HG03432 (cell line): ENCODE measurements at regions not wholly inside any gene's neighbourhood (a gene's known extent, or its start where the extent isn't known, plus 50 kb on each side); places are given as distances from the start of the nearest gene placed in this dataset.

Experiments used
- ATAC-seq: cut with Tn5 transposase; IDR thresholded peaks from one replicate; pipeline ENCODE4 v1.9.1; 2021; ENCODE audit warnings: mild to moderate bottlenecking, moderate library complexity; ENCODE audit not compliant: unreplicated experiment

DNA sequence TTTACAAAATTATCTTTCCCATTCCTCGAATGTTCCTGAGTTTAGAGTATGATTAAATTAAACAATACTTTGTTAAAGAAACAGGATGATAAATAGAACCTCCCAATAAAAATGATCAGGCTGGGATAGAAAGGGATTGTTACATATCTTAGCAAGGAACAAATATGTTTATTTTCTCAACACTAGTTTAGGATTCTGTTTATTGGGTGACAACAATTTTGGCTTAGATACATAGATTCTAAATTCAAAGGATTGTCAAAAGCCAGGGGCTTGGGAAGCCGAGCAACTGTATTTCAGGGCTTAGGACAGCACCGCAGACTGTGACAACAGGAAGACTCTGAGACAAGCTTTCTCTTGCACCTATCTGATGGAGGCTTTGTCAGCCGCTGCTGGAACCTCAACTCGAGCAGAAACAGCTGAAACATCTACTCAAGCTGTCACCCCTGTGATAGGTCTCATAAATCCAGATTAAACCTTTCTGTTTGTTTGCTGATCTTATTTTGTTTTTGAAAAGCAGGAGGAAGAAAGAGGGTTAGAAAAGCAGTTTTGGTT is 562.8 kb upstream of the ZFHX3 start:
- no peak for ATAC-seq

DNA sequence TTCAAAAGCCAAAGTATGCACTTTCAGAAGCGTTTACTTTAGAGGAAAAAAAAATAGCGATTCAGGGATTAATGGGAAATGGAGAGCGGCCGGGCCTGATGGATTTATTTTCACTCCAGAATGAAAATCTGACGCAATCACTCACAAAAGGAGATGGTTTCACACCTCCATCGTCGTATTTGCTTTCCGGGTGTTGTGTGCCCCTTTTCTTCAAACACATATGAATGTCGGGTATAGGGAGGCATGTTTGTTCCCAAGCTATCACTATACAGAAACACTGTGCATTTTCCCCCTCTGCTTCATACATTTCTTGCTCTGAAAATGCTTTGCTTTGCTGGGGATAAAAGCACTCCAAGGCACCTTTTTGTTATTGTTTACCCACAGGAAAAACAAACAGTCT is 562.2 kb upstream of the ZFHX3 start:
- ATAC-seq: no peak

DNA sequence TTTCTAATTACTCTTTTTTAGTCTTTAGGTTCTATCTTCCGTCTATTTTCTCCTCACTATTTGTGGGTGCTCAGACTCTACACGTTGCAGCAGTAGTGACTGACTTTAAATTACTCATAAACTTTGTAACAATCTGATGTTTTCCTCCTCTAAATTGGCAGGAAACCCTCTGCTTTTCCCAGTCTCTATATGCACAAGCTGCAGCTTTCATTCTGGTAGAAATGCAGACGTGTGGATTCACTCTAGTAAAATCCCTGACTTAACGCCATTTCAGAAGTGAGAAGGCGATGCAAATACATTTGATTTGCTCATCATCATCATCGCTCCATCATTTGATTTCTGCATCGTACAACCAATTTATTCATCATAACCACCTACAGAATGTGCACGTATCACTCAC is 561.0 kb upstream of the ZFHX3 start:
- no peak for ATAC-seq

DNA sequence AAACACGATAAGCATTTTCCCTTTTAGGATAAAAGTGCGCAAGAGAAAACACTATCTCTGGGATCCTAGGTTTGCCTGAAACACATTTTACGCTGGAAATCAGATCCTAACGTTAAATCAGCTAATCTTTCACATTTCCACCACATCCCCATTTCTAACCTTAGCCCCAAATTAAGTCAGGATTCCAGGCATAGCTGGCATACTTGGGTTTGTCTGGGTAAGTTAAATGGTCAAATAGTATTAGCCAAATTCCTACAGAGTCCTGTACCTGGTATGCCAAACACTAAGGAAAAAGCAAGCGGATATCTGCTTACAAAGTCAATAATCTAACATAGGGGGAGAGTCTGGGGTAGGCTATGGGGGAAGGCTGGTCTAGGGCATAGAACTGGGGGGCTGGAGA is 557.4 kb upstream of the ZFHX3 start:
- ATAC-seq: no peak

DNA sequence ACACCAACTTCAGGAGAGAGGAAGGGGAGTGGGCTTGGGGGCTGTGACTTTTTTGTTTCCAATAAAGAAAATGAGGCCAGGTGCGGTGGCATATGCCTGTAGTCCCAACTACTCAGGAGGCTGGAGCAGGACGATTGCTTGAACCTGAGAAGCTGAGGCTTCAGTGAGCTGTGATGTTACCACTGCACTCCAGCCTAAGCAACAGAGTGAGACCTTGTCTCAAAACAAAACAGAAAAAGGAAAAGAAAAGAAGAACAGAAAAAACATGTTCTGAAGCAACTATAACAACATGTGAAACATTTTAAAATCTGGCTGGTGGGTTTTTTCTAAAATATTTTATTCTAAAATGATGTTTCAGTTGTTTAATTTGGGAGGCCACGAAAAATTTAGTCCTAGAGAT is 554.0 kb upstream of the ZFHX3 start:
- ATAC-seq: peak; percentile 77

DNA sequence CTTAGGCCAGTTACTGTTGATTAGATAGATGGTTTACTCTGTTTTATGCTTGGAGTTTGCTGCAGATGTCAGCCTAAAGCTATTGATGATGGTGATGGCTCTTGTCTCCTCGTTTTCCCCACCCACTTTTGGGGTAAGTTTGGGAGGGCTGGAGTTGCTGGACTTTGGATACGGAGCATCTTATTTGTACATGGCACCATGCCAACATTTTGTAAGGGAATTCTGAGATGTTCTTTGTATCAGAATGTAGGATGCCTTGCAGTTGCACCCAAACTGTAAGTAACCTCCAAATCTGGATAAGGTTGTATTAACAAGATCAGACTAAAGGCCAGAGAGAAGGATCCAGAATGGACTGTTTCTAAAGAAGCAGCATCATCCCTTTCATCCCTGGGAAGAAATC is 551.9 kb upstream of the ZFHX3 start:
- no peak for ATAC-seq

DNA sequence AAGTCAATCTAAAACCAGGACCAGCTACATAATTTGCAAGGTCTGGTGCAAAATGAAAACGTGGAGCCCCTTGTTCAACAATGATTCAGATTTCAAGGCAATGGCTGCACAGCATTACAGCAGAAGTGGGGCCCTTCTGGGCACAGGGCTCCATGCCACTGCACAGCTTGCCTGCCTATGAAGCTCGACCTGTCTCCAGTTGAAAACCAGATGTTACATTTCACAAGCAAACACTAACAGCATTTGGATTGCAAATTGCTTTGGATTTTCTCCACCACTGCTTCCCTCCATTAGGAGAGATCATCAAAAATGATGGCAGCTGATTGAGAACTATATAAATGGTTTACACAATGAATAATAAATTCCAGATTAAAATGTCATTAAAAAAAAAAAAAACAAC is 551.4 kb upstream of the ZFHX3 start:
- ATAC-seq: no peak

DNA sequence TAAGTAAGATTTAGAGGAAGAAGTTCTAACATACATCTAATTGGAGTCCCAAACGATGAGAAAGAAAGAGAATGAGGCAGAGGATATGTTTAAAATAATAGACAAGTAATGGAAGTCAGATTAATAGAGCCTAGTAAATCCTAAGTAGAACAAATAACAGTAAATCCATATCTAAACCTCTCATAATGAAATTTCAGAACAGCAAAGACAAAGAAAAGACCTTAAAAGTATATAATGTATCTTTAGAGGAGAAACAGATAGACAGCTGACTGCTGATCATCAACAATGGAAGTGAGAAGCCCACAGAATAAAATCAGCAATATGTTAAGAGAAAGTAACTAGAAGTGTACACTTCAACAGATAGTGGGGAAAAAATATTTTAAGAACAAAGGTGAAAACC is 536.2 kb upstream of the ZFHX3 start:
- ATAC-seq: no peak

DNA sequence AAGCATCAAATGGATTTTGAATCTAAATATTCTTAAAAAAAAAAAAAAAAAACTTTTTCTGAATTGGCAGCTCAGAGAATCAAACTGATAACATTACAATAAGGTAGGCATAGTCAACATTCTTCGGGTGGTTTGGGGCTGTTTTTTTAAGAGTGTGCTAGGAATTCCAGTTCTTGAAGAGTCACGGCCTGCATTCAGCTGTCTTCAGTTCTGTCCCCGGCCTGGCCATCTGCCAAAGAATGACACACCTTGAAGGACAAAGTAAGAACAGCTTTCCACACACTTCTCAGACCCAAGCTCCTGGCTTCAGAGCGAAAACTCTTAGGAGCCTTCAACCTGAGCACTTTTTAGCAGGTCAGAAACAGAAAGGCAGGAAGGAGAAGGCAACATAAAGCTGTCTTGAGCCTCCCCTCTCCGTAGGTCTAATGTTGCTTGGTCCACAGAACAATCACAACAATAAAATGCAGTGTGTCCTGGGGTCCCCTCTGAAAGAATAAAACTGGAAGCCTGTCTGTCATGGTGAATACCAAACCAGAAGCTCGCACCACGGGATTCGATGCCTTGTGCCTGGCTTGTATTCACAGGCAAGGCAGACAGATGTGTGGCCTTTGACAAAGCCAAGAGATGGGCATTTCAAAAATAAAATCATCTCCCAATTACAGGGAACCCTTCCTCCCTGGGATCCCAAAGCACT is 524.4 kb upstream of the ZFHX3 start:
- ATAC-seq: no peak

DNA sequence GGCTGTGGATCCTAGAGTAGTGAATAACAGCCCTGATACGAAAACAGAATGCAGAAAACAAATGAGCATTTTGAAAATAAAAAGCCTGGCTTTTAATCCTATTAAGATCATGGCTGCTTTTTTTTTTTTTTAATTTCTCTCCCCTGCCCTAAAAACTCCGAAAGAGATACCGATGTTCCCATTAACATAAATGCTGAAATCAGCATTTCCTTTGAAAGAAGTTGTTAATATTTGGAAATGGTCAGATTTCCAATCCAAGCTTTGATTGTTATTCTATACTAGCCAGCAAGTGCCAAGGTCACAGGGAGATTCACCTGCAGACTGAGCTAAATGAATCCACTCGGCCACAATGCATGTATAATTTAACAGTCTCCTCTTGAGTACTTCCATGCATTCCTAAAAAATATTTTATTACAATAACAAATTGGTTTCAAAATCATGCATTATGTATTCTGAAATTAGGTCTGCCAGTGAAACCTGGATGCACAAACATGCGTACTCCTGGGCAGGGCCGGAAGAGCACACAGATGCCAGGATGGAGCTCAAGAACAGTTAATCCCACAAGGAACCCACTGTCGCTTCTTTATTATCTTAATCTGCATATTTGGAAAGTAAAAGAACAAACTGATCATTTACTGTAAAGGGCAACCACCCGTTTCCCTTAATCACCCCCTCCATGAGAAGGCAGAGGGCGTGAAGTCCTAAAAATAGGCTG is 521.5 kb upstream of the ZFHX3 start:
- no peak for ATAC-seq

DNA sequence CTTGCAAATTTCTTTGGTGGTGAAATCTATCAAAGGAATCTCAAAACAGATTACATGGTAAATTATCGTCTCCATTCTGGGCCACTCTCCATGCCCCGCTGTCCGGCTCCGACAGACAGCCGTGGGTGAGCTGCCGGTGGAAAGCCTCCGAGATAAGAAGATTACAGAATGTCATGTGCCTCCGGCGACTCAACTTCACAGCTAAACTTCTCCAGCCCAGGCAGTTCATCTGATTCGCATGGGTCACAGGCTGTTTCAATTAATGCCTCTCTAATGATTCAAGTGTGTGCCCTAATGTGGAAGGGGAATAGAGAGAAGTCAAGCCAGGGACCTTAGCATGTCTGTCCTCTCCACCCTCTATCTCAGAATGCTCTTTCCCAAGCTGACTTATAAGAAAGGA is 520.8 kb upstream of the ZFHX3 start:
- no peak for ATAC-seq

DNA sequence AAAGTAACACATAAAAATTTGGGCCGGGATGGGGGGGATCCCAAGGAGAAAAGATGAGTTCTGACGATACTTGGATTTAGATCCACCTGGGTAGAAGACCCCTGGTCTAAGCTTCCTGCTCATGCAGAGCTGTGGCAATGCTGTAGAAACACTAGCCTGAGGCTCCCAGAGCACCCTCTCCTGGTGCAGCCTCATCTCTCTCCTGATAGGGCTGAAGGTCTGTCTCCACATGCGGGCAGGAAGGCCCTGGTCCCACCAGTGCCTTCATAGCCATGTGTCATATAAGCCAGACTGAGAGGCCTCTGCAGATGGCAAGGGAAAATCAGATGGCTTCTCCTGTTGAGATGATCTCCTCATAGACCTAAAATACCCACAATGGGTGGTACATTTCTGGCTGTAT is 518.0 kb upstream of the ZFHX3 start:
- no peak for ATAC-seq

DNA sequence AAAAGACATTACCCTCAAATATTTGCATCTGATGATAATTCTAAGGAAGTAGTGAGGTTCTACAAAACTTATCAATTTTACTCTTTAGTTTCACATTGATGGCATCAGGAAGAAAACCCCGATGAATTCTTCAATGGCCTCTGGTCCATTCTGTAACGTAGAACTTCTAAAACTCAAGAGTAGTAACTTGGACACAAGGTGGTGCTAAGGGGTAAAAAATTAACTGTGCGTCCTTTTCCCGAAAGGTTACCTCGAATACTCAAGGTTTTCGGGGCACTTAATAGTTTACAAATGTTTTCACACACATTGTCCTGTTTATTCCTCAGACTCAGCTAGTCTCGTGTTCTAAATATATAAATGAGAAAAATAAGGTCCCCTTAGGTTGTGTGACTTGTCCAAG is 517.3 kb upstream of the ZFHX3 start:
- no peak for ATAC-seq

DNA sequence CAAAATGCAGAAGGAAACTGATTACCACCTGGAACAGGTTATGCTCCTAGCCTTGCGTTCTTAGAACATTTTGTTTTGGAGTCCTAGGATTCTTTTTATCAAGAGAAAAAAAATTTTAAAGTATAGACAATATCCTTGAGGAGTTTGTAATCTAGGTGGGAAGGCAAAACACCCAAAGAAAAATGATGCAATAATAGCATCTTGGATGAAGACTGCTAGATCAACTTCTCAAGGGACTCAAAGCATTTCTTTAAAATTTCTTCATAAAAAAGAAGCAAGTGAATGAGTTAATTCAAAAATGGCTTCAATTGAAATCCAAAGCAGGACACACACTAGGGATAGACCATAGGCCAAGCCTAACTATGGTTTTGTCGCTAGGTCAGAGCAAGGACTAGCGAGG is 515.8 kb upstream of the ZFHX3 start:
- no peak for ATAC-seq

DNA sequence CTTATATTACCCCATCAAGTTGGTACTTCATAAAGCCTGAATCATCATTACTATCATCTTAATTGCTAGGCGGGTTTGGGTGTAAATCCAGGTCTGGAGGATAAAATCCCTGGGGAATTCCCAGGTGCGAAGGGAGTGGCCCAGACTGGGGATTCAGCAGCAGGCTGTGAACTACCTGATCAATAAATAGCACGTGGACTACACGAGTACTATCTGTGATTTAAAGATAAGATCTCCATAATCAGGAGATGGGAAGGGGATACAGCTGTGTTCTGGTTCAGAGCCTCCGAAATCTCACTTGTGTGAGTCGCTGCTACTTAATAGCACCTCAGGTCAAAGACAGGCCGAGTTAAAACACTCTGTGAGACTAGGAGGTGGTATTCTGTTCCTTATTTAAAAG is 512.6 kb upstream of the ZFHX3 start:
- ATAC-seq: no peak

DNA sequence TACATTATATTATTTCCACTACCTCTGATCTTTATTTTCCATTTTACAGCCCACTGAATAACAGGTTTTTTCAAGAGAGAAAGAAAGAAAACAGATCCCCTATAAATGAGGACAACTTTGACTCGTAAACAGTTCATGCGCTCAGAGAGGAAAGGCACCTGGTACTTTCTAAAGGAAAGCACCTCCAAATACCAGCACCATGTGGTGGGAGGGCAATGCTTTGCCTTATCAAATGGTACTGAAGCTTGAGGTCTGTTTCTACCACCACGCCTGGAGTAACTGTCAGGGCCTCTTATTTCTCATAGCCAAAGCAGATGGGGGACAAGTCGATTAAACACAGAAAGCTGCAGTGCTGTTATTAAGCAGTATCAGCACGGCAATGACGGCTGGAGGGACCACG is 510.3 kb upstream of the ZFHX3 start:
- ATAC-seq: peak; percentile 67

DNA sequence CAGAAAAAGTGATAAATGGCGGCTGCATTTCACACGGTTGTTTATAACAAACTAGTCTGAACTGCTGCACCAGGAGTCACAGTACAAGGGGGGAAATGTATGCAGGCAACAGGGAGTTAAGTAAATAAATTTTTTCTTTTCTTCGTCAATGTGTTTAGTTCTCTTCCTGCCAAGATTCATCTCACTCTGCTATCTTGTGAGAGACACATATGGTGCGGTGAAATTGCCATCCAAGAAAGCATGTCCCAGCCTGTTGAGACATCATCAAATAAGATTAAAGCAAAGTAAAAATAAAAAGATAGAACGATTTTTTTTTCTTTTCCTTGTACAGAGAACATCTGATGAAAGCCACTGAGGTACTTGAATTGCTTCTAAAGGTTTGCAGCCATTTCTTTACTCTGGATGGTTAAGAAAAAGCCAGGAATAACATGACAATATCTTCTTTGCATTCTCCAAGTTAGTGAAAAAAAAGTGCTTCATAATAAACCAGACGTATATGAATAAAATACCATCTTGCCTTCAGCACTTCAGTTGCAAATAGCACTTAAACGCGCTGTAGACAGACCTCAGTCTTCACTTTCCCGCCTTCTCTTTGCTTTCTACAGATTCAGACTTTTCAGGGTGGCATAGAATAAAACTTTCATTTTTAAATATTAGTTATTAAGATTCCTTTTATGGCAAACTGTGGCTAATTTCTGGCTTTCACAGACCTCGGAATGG is 506.2 kb upstream of the ZFHX3 start:
- no peak for ATAC-seq

DNA sequence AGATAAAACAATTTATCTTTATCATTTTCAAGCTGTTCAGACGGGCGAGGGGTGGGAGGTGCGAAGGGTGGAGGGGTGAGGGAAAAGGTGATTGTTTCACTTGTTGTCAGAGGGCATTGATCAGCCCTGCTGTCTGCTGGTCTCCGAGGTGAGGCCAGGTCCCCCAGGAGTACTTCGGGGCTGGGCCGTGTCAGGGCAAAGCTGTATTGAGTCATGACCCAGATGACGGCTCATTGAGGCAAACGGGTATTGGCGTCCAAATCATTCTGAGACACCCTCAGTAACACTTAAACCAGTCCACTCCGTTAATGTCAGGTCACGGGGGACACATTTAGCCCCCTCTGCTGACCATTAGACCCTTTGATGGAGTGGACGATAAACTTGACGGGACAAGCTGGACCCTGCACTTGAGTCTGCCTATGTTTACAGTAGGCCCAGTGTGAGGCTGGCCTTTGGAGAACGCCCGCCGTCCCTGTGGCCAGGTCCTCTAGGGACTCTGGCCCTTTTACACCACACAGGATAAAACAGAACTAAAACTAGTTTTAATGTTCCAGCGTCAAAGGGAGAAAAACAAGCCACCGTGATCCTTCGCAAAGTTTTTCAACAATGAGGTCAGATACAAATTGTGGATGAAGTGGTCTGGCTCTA is 502.2 kb upstream of the ZFHX3 start:
- no peak for ATAC-seq

DNA sequence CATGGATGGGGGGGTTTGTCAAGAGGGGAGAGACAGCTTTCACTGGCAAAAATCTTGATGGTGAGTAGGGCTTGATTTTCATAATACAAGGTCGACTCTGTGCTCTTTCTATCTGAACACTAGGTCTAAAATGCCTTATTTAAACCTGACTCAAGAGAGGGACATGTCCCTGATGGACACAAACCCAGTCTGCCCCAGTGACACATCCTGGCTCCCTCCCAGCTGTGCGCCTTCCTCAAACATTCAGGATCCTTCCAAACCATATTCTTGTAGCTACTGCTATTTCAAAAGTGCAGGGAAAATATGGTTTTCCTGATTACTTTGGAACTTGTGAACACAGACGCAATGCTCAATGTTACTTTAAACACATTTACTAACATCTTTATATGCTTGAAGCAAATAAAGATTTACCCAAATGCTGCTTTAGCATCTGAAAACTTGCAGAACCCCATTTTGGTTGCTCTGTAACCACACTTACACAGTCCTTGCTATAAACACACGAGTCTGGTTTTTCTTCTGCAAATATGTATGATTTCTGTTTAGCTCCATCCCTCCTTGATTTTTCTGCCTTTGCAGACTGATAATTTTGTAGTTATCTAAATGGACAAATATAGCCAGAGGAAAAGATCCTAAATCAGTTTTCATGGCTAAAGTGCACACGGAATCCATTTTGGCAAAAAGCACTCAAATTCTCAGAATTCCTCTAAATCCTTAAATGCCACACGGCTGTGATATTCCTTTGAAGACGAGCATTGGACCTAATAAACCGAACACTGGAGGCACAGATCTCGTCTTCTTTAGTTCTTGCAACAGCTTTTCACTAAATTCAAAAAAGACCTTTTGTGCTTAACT is 499.9 kb upstream of the ZFHX3 start:
- ATAC-seq: no peak

DNA sequence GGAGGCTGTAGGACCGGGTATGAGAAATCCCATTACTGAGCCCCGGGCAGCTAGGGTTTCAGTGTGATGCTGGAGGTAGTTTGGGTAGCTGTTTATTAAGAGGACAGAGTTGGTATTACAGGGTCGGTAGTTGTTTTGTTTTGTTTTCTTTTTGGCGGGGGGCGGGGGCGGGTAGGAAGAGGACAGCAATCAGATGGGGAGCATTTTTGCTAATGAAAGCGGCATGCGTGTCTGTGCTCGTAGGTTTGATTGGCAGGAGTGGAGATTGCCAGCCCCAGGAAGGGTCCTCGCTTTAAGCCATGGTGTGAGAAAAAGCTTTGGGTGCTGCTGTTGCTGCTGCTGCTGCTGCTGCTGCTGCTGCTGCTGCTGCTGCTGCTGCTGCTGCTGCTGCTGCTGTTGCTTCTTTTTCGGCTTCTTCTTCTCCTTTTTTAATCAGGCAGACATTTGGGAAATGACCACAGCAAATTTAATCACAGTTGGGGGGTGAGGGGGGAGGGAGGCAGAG is 498.5 kb upstream of the ZFHX3 start:
- no peak for ATAC-seq
